HepG2 (cell line): ENCODE measurements at regions not wholly inside any gene's neighbourhood (a gene's known extent, or its start where the extent isn't known, plus 50 kb on each side); places are given as distances from the start of the nearest gene placed in this dataset.
A peak's percentile ranks its signal among the peaks of the same experiment; 100 is the strongest.

Experiments
- ATAC-seq: fragments of 200-7000 bp; cut with Tn5 transposase; 3 replicates; pipeline ENCODE4 v1.9.1; 2020; ENCODE audit warnings: mild to moderate bottlenecking, moderate library complexity
- BruUV-seq: library from RNA; stranded (reverse); fragments of 400-500 nt; replicated peaks from 2 replicates; lab custom pipeline; 2021; lab: Mats Ljungman, UMichigan
- CTCF ChIA-PET: fragments of 300-600 bp; formaldehyde crosslinking; extraction: SDS; loops from one replicate; lab custom pipeline; 2021; ENCODE audit warnings: low total read pairs, inconsistent platforms, low intra/inter-chr PET ratio; lab: Yijun Ruan, JAX
- POLR2A ChIA-PET: fragments of 350-600 bp; sonication (Branson Sonifier 250); formaldehyde crosslinking; loops from one replicate; lab custom pipeline; 2020; ENCODE audit warnings: antibody characterized with exemption, inconsistent platforms; lab: Yijun Ruan, JAX
- DNase-seq: peaks from one replicate; pipeline ENCODE4 v3.0.0-alpha.2; 2015; ENCODE audit warnings: low spot score
- FAIRE-seq: peaks from 3 replicates; lab custom pipeline; 2011; peaks lifted over from hg19 to GRCh38; lab: Jason Lieb, UNC
- H2AFZ ChIP-seq: one replicate; pipeline ENCODE4 v1.6.1; 2011; ENCODE audit warnings: low read length, inconsistent platforms
- H3K27ac ChIP-seq: fragments of 300-600 bp; 3 replicates; pipeline ENCODE4 v1.8.0; 2011; ENCODE audit warnings: mixed run types, mild to moderate bottlenecking, mixed read lengths, low read length, inconsistent platforms; ENCODE audit not compliant: insufficient read depth; ENCODE audit errors: extremely low read length
- H3K27me3 ChIP-seq, 2 experiments: fragments of 200-600 bp in 1 of 2; 2 replicates in 1 of 2; 3 replicates in 1 of 2; pipeline versions ENCODE4 v1.6.0 to v1.8.0; 2011; ENCODE audit warnings: low read length in 2 of 2, mild to moderate bottlenecking in 2 of 2, moderate library complexity in 2 of 2, inconsistent platforms in 1 of 2; ENCODE audit not compliant: insufficient read depth in 2 of 2, control insufficient read depth in 1 of 2
- H3K36me3 ChIP-seq, 2 experiments: fragments of 200-600 bp in 1 of 2; replicated peaks in 1 of 2; 2 replicates in 1 of 2; 3 replicates in 1 of 2; pipeline versions ENCODE4 v1.5.1 to v1.8.0; 2011; ENCODE audit warnings: low read length in 2 of 2, inconsistent platforms in 1 of 2; ENCODE audit not compliant: insufficient read depth in 2 of 2, control insufficient read depth in 1 of 2
- H3K4me1 ChIP-seq: 2 replicates; pipeline ENCODE4 v1.5.1; 2012; ENCODE audit warnings: low read length, inconsistent platforms; ENCODE audit not compliant: insufficient read depth
- H3K4me2 ChIP-seq: 2 replicates; pipeline ENCODE4 v1.6.0; 2011; ENCODE audit warnings: low read depth, low read length, inconsistent platforms
- H3K4me3 ChIP-seq, 3 experiments: fragments of 200-600 bp in 1 of 3; sonication (generic), shearing (Covaris generic) in 1 of 3; replicated peaks in 1 of 3; 2 replicates each; pipeline ENCODE4 v1.5.1; 2011 to 2016; ENCODE audit warnings: low read length in 3 of 3, inconsistent platforms in 2 of 3, low read depth in 2 of 3, mild to moderate bottlenecking in 2 of 3, control low read depth in 1 of 3, mixed read lengths in 1 of 3; ENCODE audit not compliant: insufficient read depth in 1 of 3
- H3K79me2 ChIP-seq: one replicate; pipeline ENCODE4 v1.6.1; 2011; ENCODE audit warnings: low read length, inconsistent platforms; ENCODE audit not compliant: insufficient read depth
- H3K9ac ChIP-seq: 2 replicates; pipeline ENCODE4 v1.6.0; 2011; ENCODE audit warnings: mild to moderate bottlenecking, low read depth, low read length, inconsistent platforms; ENCODE audit not compliant: insufficient read depth
- H3K9me3 ChIP-seq: 2 replicates; pipeline ENCODE4 v1.5.1; 2012; ENCODE audit warnings: mild to moderate bottlenecking, low read length
- H4K20me1 ChIP-seq: 2 replicates; pipeline ENCODE4 v1.6.0; 2011; ENCODE audit warnings: inconsistent platforms, mild to moderate bottlenecking, low read length, moderate library complexity; ENCODE audit not compliant: insufficient read depth
- EP300 ChIP-seq, 3 experiments: sonication (generic) in 1 of 3; formaldehyde crosslinking in 1 of 3; IDR thresholded peaks; 2 replicates each; pipeline versions ENCODE4 v1.5.1 to v1.6.1; 2011 to 2020; ENCODE audit warnings: low read depth in 2 of 3, low read length in 2 of 3, borderline replicate concordance in 1 of 3, improper control_type of control experiment in 1 of 3, mild to moderate bottlenecking in 1 of 3, missing genetic modification reagents in 1 of 3, moderate library complexity in 1 of 3
- MLLT10 ChIP-seq: sonication (generic); formaldehyde crosslinking; IDR thresholded peaks from 2 replicates; pipeline ENCODE4 v1.4.0; 2020; ENCODE audit warnings: missing genetic modification reagents
- MTA3 ChIP-seq: sonication (generic); formaldehyde crosslinking; IDR thresholded peaks from 2 replicates; pipeline ENCODE4 v1.4.0; 2020; ENCODE audit warnings: missing genetic modification reagents
- SNAPC2 ChIP-seq: sonication (generic); formaldehyde crosslinking; IDR thresholded peaks from 2 replicates; pipeline ENCODE4 v1.8.1; 2022; ENCODE audit warnings: mild to moderate bottlenecking, missing genetic modification reagents
- SOX6 ChIP-seq, 2 experiments: fragments of 450-650 bp in 1 of 2; sonication (generic) in 1 of 2; formaldehyde crosslinking in 1 of 2; IDR thresholded peaks; 2 replicates each; pipeline versions ENCODE4 v1.4.0 to v1.6.1; 2017 to 2020; ENCODE audit warnings: antibody characterized with exemption in 1 of 2, mild to moderate bottlenecking in 1 of 2, missing genetic modification reagents in 1 of 2
- SRF ChIP-seq: IDR thresholded peaks from 2 replicates; pipeline ENCODE4 v1.6.1; 2011; ENCODE audit warnings: mild to moderate bottlenecking, low read depth, low read length, moderate library complexity
- TBX3 ChIP-seq: fragments of 450-650 bp; IDR thresholded peaks from 2 replicates; pipeline ENCODE4 v1.6.1; 2017; ENCODE audit warnings: antibody characterized with exemption, mild to moderate bottlenecking, inconsistent platforms, borderline replicate concordance
- ZNF343 ChIP-seq: sonication (generic); formaldehyde crosslinking; IDR thresholded peaks from 2 replicates; pipeline ENCODE4 v1.4.0; 2020; ENCODE audit warnings: mild to moderate bottlenecking, missing genetic modification reagents
- WGBS: methylation state at CpG from one replicate; pipeline ENCODE4 v1.1.6; 2017; ENCODE audit warnings: low lambda C conversion rate; 5-methylcytosine and 5-hydroxymethylcytosine counted together
- in situ Hi-C: cut with HindIII; loops from 2 replicates; pipeline ENCODE4 v1.10.0; 2017; ENCODE audit warnings: low pct_unique_long_range_greater_than_20kb; ENCODE audit not compliant: extremely low pct_ligation_motif_present
- intact Hi-C: fragments of 100-400 bp; cut with micrococcal nuclease; formaldehyde crosslinking; loops from one replicate; pipeline ENCODE4 v1.10.0; 2022; ENCODE audit not compliant: unreplicated experiment
- TF ChIP-seq, protein P1 (sequence below): sonication (generic); formaldehyde crosslinking; IDR thresholded peaks from 2 replicates; pipeline ENCODE4 v1.4.0; 2020; ENCODE audit warnings: missing genetic modification reagents
- TF ChIP-seq, protein P2 (sequence below): fragments of 450-650 bp; IDR thresholded peaks from 2 replicates; pipeline ENCODE4 v1.6.1; 2016

DNA sequence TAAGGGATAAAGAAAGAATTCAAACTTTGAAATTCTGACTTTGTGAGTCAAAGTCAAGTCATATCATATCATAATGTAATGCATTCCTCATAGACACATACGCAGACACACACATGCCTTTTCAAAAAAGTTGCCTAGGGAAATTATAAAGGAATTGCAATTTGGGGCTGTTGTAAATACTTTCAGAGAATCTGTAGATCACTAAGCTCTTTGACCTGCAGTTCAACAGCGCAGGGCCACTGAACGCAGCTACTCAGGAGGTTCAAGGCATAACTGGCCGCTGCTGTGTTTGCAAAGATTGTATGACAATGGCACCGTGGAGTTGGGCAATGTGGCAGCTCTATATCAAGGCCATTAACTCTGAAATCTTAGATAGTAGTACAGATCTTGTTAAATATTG is 188.4 kb upstream of the THRB start:
- Histone ChIP-seq H3K4me3 (no peak overlapping the region; a peak in 1 of 6 replicates), H3K9ac (no peak overlapping the region), H3K9me3 (no peaks in the 10 kb centered on the region), H3K36me3 (no peaks in the 10 kb centered on the region), H3K4me1 (peaks cover 11% of the 10 kb centered on the region), H4K20me1 (no peaks in the 10 kb centered on the region), H3K79me2 (no peaks in the 10 kb centered on the region), H3K4me2 (peak overlapping the region; percentile 42; the same call in 1 of the 2 replicates), H2AFZ (no peak overlapping the region), H3K27ac (no peak overlapping the region), H3K27me3 (no peaks in the 10 kb centered on the region; a peak in 1 of 5 replicates)
- POLR2A ChIA-PET, result no interaction called here
- FAIRE-seq (peak; percentile 28), DNase-seq (peak; percentile 55), ATAC-seq (peak; percentile 86)
- WGBS, result 3% methylated on average over 5 of the region's 5 CpGs
- in situ Hi-C loops, result loop anchor here (25.0 kb wide), 1 partner anchor 671 kb away; no protein-coding TSS in a partner anchor
- CTCF ChIA-PET, result interaction anchor here (1.0 to 2.3 kb wide), 3 partner anchors 418 to 684 kb away, joined by 3 to 13 read pairs (median 4); no protein-coding TSS in a partner anchor
- intact Hi-C loops, result loop anchor here (1.0 to 10.0 kb wide), 5 partner anchors 161 to 912 kb away; no protein-coding TSS in a partner anchor
- no TSS peak for BruUV-seq
- TF ChIP-seq, protein P1, sequence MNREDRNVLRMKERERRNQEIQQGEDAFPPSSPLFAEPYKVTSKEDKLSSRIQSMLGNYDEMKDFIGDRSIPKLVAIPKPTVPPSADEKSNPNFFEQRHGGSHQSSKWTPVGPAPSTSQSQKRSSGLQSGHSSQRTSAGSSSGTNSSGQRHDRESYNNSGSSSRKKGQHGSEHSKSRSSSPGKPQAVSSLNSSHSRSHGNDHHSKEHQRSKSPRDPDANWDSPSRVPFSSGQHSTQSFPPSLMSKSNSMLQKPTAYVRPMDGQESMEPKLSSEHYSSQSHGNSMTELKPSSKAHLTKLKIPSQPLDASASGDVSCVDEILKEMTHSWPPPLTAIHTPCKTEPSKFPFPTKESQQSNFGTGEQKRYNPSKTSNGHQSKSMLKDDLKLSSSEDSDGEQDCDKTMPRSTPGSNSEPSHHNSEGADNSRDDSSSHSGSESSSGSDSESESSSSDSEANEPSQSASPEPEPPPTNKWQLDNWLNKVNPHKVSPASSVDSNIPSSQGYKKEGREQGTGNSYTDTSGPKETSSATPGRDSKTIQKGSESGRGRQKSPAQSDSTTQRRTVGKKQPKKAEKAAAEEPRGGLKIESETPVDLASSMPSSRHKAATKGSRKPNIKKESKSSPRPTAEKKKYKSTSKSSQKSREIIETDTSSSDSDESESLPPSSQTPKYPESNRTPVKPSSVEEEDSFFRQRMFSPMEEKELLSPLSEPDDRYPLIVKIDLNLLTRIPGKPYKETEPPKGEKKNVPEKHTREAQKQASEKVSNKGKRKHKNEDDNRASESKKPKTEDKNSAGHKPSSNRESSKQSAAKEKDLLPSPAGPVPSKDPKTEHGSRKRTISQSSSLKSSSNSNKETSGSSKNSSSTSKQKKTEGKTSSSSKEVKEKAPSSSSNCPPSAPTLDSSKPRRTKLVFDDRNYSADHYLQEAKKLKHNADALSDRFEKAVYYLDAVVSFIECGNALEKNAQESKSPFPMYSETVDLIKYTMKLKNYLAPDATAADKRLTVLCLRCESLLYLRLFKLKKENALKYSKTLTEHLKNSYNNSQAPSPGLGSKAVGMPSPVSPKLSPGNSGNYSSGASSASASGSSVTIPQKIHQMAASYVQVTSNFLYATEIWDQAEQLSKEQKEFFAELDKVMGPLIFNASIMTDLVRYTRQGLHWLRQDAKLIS, result no peak
- TF ChIP-seq SOX6 (IDR thresholded peaks at IDR 0.05) (no peak), SOX6 (CRISPR knock-in tag; IDR thresholded peaks at IDR 0.05) (peak; percentile 35; the same call in 1 of the 2 replicates), TBX3 (no peak), EP300 (IDR thresholded peaks at IDR 0.05; ENCODE audit: low read depth in 2 of 2, low read length in 2 of 2) (peak in 1 of 2 experiments; percentile 38; a peak in 1 of 4 replicates), EP300 (CRISPR knock-in tag; IDR thresholded peaks at IDR 0.05; ENCODE audit: borderline replicate concordance) (no peak), ZNF343 (CRISPR knock-in tag) (no peak), MTA3 (no peak), SRF (no peak), MLLT10 (CRISPR knock-in tag) (no peak), SNAPC2 (no peak)
- TF ChIP-seq, protein P2, sequence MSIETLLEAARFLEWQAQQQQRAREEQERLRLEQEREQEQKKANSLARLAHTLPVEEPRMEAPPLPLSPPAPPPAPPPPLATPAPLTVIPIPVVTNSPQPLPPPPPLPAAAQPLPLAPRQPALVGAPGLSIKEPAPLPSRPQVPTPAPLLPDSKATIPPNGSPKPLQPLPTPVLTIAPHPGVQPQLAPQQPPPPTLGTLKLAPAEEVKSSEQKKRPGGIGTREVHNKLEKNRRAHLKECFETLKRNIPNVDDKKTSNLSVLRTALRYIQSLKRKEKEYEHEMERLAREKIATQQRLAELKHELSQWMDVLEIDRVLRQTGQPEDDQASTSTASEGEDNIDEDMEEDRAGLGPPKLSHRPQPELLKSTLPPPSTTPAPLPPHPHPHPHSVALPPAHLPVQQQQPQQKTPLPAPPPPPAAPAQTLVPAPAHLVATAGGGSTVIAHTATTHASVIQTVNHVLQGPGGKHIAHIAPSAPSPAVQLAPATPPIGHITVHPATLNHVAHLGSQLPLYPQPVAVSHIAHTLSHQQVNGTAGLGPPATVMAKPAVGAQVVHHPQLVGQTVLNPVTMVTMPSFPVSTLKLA, result no peak
